ENCODE measurements at regions not wholly inside any gene's neighbourhood (a gene's known extent, or its start where the extent isn't known, plus 50 kb on each side); places are given as distances from the start of the nearest gene placed in this dataset.

- no peak for TF ChIP-seq RUNX1 (IDR thresholded peaks at IDR 0.05; ENCODE audit: low read depth)
- no peak for TF ChIP-seq ATF3 (IDR thresholded peaks at IDR 0.05)
- TF ChIP-seq ATF3 (CRISPR knock-in tag; conservative IDR thresholded peaks at IDR 0.05), result no peak
- no peak for TF ChIP-seq ZNF280B (CRISPR knock-in tag; IDR thresholded peaks at IDR 0.05)
- no peak for TF ChIP-seq EGR1 (conservative IDR thresholded peaks at IDR 0.05)
- TF ChIP-seq RBM14 (IDR thresholded peaks at IDR 0.05; ENCODE audit: borderline replicate concordance, insufficient read depth, low read depth, low read length), result no peak
- no peak for TF ChIP-seq MAZ (CRISPR knock-in tag; conservative IDR thresholded peaks at IDR 0.05 in 1 of 2, IDR thresholded peaks at IDR 0.05 in 1 of 2)
- no peak for TF ChIP-seq CTCF (IDR thresholded peaks at IDR 0.05 in 2 of 3, conservative IDR thresholded peaks at IDR 0.05 in 1 of 3; ENCODE audit: insufficient read depth in 2 of 3, low read depth in 1 of 3, low read length in 3 of 3)
These were observed 127.4 kb upstream of the OPCML start for GRCh38 chr11:133659538-133660201.
